ENCODE measurements at regions not wholly inside any gene's neighbourhood (a gene's known extent, or its start where the extent isn't known, plus 50 kb on each side); places are given as distances from the start of the nearest gene placed in this dataset.

- Histone ChIP-seq H3K27me3 (ENCODE audit: insufficient read depth, insufficient read length) (no peaks in the 10 kb centered on the region), H3K9me3 (ENCODE audit: insufficient read depth, low read length) (no peaks in the 10 kb centered on the region), H3K9ac (ENCODE audit: insufficient read length, low read depth) (no peak overlapping the region), H3K4me3 (ENCODE audit: insufficient read length, low read depth) (no peak overlapping the region), H3K4me1 (ENCODE audit: insufficient read depth, insufficient read length) (no peaks in the 10 kb centered on the region), H3K36me3 (ENCODE audit: insufficient read depth, insufficient read length, low read length) (peaks cover 10% of the 10 kb centered on the region)
- no peak for DNase-seq (ENCODE audit: low read depth, low spot score)
- TF ChIP-seq YY1 (IDR thresholded peaks at IDR 0.05; ENCODE audit: insufficient read depth, insufficient read length) (no peak), SUZ12 (IDR thresholded peaks at IDR 0.05; ENCODE audit: extremely low read depth, insufficient read depth, insufficient read length) (no peak), ZNF274 (IDR thresholded peaks at IDR 0.05; ENCODE audit: low read depth, low read length) (no peak)
Measured at GRCh38 chr6:144340541-144341371, 55.6 kb downstream of the UTRN start.

- H3K4me1 ChIP-seq (ENCODE audit: insufficient read depth, insufficient read length), result no peaks in the 10 kb centered on the region
- H3K36me3 ChIP-seq (ENCODE audit: insufficient read depth, insufficient read length, low read length), result peaks cover 1% of the 10 kb centered on the region
- DNase-seq (ENCODE audit: low read depth, low spot score), result no peak
- H3K4me3 ChIP-seq (ENCODE audit: insufficient read length, low read depth), result no peak overlapping the region
- H3K27me3 ChIP-seq (ENCODE audit: insufficient read depth, insufficient read length), result no peaks in the 10 kb centered on the region
- H3K9me3 ChIP-seq (ENCODE audit: insufficient read depth, low read length), result no peaks in the 10 kb centered on the region
- no peak for TF ChIP-seq ZNF274 (IDR thresholded peaks at IDR 0.05; ENCODE audit: low read depth, low read length)
- no peak for TF ChIP-seq YY1 (IDR thresholded peaks at IDR 0.05; ENCODE audit: insufficient read depth, insufficient read length)
- TF ChIP-seq SUZ12 (IDR thresholded peaks at IDR 0.05; ENCODE audit: extremely low read depth, insufficient read depth, insufficient read length), result no peak
- H3K9ac ChIP-seq (ENCODE audit: insufficient read length, low read depth), result no peak overlapping the region
Measured at GRCh38 chr6:144341831-144342527, 56.8 kb downstream of the UTRN start.

DNA sequence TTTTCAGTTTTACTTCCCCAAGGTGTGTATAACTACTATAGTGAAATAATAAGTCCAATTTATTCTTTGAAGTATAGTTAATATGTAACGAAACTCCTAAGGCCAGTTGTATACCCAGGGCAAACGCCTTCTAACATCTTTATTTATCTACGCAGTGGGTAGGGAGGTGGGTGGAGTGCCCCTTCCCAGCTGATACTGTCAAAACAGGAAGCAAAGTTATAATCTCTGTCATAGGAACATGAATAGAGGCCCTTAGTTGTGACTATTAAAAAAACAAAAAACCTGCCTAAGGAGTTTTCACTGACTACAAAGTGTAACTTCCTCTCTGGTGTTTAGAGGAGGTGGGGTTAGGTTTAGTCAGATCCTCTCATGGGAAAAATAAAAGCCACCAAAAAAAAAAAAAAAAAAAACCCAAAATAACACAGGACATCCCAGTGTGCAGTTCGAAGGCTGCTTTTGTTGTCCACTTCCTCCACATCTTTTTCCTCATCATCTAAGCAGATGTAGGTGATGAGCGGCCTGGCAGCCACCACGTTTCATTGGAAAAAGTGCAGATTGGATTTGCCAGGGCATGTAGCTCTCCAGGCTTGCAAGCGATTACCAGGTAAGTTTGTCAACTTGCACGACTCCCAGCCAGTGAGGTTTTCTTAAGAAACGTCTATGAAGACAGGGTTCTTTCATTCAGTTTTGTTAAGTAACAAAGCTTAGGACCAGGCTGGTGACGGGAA lies 58.7 kb downstream of the UTRN start:
- Histone ChIP-seq H3K27me3 (ENCODE audit: insufficient read depth, insufficient read length) (no peaks in the 10 kb centered on the region), H3K36me3 (ENCODE audit: insufficient read depth, insufficient read length, low read length) (no peaks in the 10 kb centered on the region), H3K9me3 (ENCODE audit: insufficient read depth, low read length) (no peaks in the 10 kb centered on the region), H3K9ac (ENCODE audit: insufficient read length, low read depth) (no peak overlapping the region), H3K4me1 (ENCODE audit: insufficient read depth, insufficient read length) (no peaks in the 10 kb centered on the region), H3K4me3 (ENCODE audit: insufficient read length, low read depth) (no peak overlapping the region)
- TF ChIP-seq ZNF274 (IDR thresholded peaks at IDR 0.05; ENCODE audit: low read depth, low read length), result no peak
- no peak for TF ChIP-seq SUZ12 (IDR thresholded peaks at IDR 0.05; ENCODE audit: extremely low read depth, insufficient read depth, insufficient read length)
- TF ChIP-seq YY1 (IDR thresholded peaks at IDR 0.05; ENCODE audit: insufficient read depth, insufficient read length), result no peak
- no peak for DNase-seq (ENCODE audit: low read depth, low spot score)

- DNase-seq (ENCODE audit: low read depth, low spot score), result no peak
- no peak for TF ChIP-seq YY1 (IDR thresholded peaks at IDR 0.05; ENCODE audit: insufficient read depth, insufficient read length)
- no peak for TF ChIP-seq SUZ12 (IDR thresholded peaks at IDR 0.05; ENCODE audit: extremely low read depth, insufficient read depth, insufficient read length)
- H3K36me3 ChIP-seq (ENCODE audit: insufficient read depth, insufficient read length, low read length), result no peaks in the 10 kb centered on the region
- no peaks in the 10 kb centered on the region for H3K27me3 ChIP-seq (ENCODE audit: insufficient read depth, insufficient read length)
- no peak overlapping the region for H3K4me3 ChIP-seq (ENCODE audit: insufficient read length, low read depth)
- no peak overlapping the region for H3K9ac ChIP-seq (ENCODE audit: insufficient read length, low read depth)
- no peaks in the 10 kb centered on the region for H3K4me1 ChIP-seq (ENCODE audit: insufficient read depth, insufficient read length)
- H3K9me3 ChIP-seq (ENCODE audit: insufficient read depth, low read length), result no peaks in the 10 kb centered on the region
Measured at GRCh38 chr6:144344646-144345045, 59.5 kb downstream of the UTRN start.

GRCh38 chr6:144345451-144345850 lies 60.3 kb downstream of the UTRN start:
- H3K4me1 ChIP-seq (ENCODE audit: insufficient read depth, insufficient read length), result no peaks in the 10 kb centered on the region
- no peaks in the 10 kb centered on the region for H3K36me3 ChIP-seq (ENCODE audit: insufficient read depth, insufficient read length, low read length)
- DNase-seq (ENCODE audit: low read depth, low spot score), result no peak
- no peaks in the 10 kb centered on the region for H3K27me3 ChIP-seq (ENCODE audit: insufficient read depth, insufficient read length)
- H3K9me3 ChIP-seq (ENCODE audit: insufficient read depth, low read length), result no peaks in the 10 kb centered on the region
- no peak overlapping the region for H3K9ac ChIP-seq (ENCODE audit: insufficient read length, low read depth)
- no peak overlapping the region for H3K4me3 ChIP-seq (ENCODE audit: insufficient read length, low read depth)
- TF ChIP-seq YY1 (IDR thresholded peaks at IDR 0.05; ENCODE audit: insufficient read depth, insufficient read length) (no peak), ZNF274 (IDR thresholded peaks at IDR 0.05; ENCODE audit: low read depth, low read length) (no peak), SUZ12 (IDR thresholded peaks at IDR 0.05; ENCODE audit: extremely low read depth, insufficient read depth, insufficient read length) (no peak)

DNA sequence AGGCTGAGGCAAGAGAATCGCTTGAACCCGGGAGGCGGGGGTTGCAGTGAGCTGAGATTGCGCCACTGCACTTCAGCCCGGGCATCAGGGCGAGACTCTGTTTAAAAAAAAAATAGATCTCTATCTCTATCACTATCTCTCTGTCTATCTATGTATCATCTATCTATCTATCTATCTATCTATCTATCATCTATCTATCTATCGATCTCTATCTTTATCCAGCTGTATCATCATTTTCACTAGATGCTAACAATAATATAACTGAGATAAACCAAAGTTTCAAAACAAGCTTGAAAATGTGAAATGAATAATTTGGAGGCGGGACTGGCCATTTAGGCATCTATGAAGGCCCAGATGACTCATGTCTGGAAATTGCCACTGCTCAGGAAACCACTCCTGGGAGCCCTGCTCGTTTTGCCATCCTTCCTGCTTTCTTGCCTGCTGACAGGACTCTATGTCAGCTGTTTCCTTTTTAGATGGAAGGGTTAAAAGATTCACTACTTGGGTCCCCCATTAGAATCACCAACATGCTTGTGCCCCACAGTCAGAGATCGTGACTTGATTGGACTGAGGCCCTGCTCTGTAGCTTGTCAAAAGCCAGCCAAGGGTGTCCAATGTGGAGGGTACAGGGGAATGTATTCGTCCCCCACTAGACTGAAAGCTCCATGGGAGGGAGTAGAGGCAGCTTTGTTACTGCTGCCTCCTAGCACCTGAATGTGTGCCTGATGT lies 61.7 kb downstream of the UTRN start:
- Histone ChIP-seq H3K4me1 (ENCODE audit: insufficient read depth, insufficient read length) (no peaks in the 10 kb centered on the region), H3K9ac (ENCODE audit: insufficient read length, low read depth) (no peak overlapping the region), H3K36me3 (ENCODE audit: insufficient read depth, insufficient read length, low read length) (no peaks in the 10 kb centered on the region), H3K27me3 (ENCODE audit: insufficient read depth, insufficient read length) (no peaks in the 10 kb centered on the region), H3K9me3 (ENCODE audit: insufficient read depth, low read length) (no peaks in the 10 kb centered on the region), H3K4me3 (ENCODE audit: insufficient read length, low read depth) (no peak overlapping the region)
- no peak for DNase-seq (ENCODE audit: low read depth, low spot score)
- TF ChIP-seq ZNF274 (IDR thresholded peaks at IDR 0.05; ENCODE audit: low read depth, low read length) (no peak), YY1 (IDR thresholded peaks at IDR 0.05; ENCODE audit: insufficient read depth, insufficient read length) (no peak), SUZ12 (IDR thresholded peaks at IDR 0.05; ENCODE audit: extremely low read depth, insufficient read depth, insufficient read length) (no peak)

Measured in NT2/D1 (cell line).